Testis (tissue), 2 donors: ENCODE measurements at regions not wholly inside any gene's neighbourhood (a gene's known extent, or its start where the extent isn't known, plus 50 kb on each side); places are given as distances from the start of the nearest gene placed in this dataset.

ENCODE experiments used
- DNase-seq: peaks from one replicate; pipeline ENCODE4 v3.0.0-alpha.2; 2019
- H3K27ac ChIP-seq, 2 donors: fragments of 200-600 bp; sonication (generic); one replicate each; pipeline ENCODE4 v1.5.1; 2019
- H3K27me3 ChIP-seq: fragments of 200-600 bp; sonication (generic); one replicate; pipeline ENCODE4 v1.5.1; 2019
- H3K36me3 ChIP-seq: fragments of 200-600 bp; sonication (generic); one replicate; pipeline ENCODE4 v1.5.1; 2017; ENCODE audit warnings: low read depth; ENCODE audit errors: missing control alignments
- H3K4me1 ChIP-seq: fragments of 200-600 bp; sonication (generic); one replicate; pipeline ENCODE4 v1.5.1; 2019
- H3K4me3 ChIP-seq, 2 donors: fragments of 200-600 bp; sonication (generic); one replicate each; pipeline ENCODE4 v1.5.1; 2017 to 2019
- H3K9me3 ChIP-seq: fragments of 200-600 bp; sonication (generic); one replicate; pipeline ENCODE4 v1.5.1; 2017
- CTCF ChIP-seq, 3 experiments: fragments of 450-650 bp in 2 of 3; fragments of 200-600 bp in 1 of 3; sonication (generic) in 1 of 3; IDR thresholded peaks; one replicate each; pipeline ENCODE4 v1.5.1; 2016 to 2019; ENCODE audit warnings: antibody characterized with exemption in 3 of 3, mild to moderate bottlenecking in 2 of 3, moderate library complexity in 1 of 3
- POLR2A ChIP-seq: fragments of 450-650 bp; IDR thresholded peaks from one replicate; pipeline ENCODE4 v1.6.1; 2017; ENCODE audit warnings: antibody characterized with exemption, mild to moderate bottlenecking, moderate library complexity
- WGBS, 2 donors: methylation state at CpG; one replicate each; pipeline ENCODE4 v1.1.5; 2018; 5-methylcytosine and 5-hydroxymethylcytosine counted together
- intact Hi-C: fragments of 100-400 bp; cut with DNase I; formaldehyde crosslinking; loops from one replicate; pipeline ENCODE4 v1.15.1; 2023; ENCODE audit warnings: low total_unique reads

GRCh38 chr9:23979491-23979890 is 153.5 kb upstream of the ELAVL2 start:
- intact Hi-C loops = no loop called here

GRCh38 chr9:23962101-23962500 is 136.1 kb upstream of the ELAVL2 start:
- intact Hi-C loops = no loop called here
- Histone ChIP-seq H3K9me3 (no peaks in the 10 kb centered on the region), H3K36me3 (no peaks in the 10 kb centered on the region), H3K27me3 (no peaks in the 10 kb centered on the region), H3K27ac (no peak overlapping the region), H3K4me1 (no peaks in the 10 kb centered on the region), H3K4me3 (no peak overlapping the region)
- TF ChIP-seq CTCF (IDR thresholded peaks at IDR 0.05) (no peak), POLR2A (no peak)
- DNase-seq = no peak
- 85 to 100% methylated on average over 2 of the region's 2 CpGs for WGBS, 2 donors

More at GRCh38 chr9:23979491-23979890, 153.5 kb upstream of the ELAVL2 start:
- H3K4me1 ChIP-seq = no peaks in the 10 kb centered on the region
- no peaks in the 10 kb centered on the region for H3K9me3 ChIP-seq
- 85 to 97% methylated on average over 1 of the region's 1 CpG for WGBS, 2 donors
- no peak for DNase-seq
- H3K4me3 ChIP-seq = no peak overlapping the region
- no peak overlapping the region for H3K27ac ChIP-seq
- H3K27me3 ChIP-seq = no peaks in the 10 kb centered on the region
- no peak for TF ChIP-seq POLR2A
- no peak for TF ChIP-seq CTCF (IDR thresholded peaks at IDR 0.05)
- H3K36me3 ChIP-seq = no peaks in the 10 kb centered on the region

DNA sequence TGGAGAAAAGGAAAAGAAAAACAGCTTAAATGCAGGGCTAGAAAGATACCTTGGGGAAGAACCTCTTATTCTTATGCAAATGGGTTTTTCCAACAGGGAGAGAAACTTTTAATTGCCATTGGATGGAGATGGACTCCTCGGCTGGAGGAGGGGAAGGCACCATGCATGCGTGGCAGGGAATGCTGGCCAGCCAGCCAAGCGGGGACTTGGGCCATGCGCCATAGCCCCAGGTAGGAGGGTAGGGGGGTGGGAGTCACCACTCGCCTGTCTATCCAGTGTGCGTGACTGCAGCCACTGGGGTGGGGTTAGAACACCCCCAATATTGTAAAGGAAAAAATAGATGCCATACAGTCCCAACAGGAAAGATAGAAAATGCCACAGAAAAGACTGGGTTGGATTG is 119.9 kb upstream of the ELAVL2 start:
- 93 to 95% methylated on average over 6 of the region's 6 CpGs for WGBS, 2 donors
- Histone ChIP-seq H3K4me1 (no peaks in the 10 kb centered on the region), H3K27me3 (no peaks in the 10 kb centered on the region), H3K4me3 (no peak overlapping the region), H3K27ac (no peak overlapping the region), H3K9me3 (no peaks in the 10 kb centered on the region), H3K36me3 (no peaks in the 10 kb centered on the region)
- intact Hi-C loops = no loop called here
- no peak for DNase-seq
- TF ChIP-seq POLR2A (no peak), CTCF (IDR thresholded peaks at IDR 0.05) (no peak)

- TF ChIP-seq CTCF (IDR thresholded peaks at IDR 0.05) (no peak), POLR2A (no peak)
- H3K27me3 ChIP-seq = no peaks in the 10 kb centered on the region
- no peak overlapping the region for H3K4me3 ChIP-seq
- H3K9me3 ChIP-seq = no peaks in the 10 kb centered on the region
- no peak for DNase-seq
- WGBS, 2 donors = 72 to 78% methylated on average over 3 of the region's 3 CpGs
- H3K4me1 ChIP-seq = no peaks in the 10 kb centered on the region
- no peak overlapping the region for H3K27ac ChIP-seq
- intact Hi-C loops = no loop called here
- no peaks in the 10 kb centered on the region for H3K36me3 ChIP-seq
Measured at GRCh38 chr9:23941051-23941450, 115.0 kb upstream of the ELAVL2 start.

- Histone ChIP-seq H3K4me3 (no peak overlapping the region), H3K27me3 (no peaks in the 10 kb centered on the region), H3K4me1 (no peaks in the 10 kb centered on the region), H3K36me3 (no peaks in the 10 kb centered on the region), H3K27ac (no peak overlapping the region), H3K9me3 (no peaks in the 10 kb centered on the region)
- intact Hi-C loops = no loop called here
- no peak for TF ChIP-seq CTCF (IDR thresholded peaks at IDR 0.05)
- no peak for TF ChIP-seq POLR2A
- no peak for DNase-seq
- 88% methylated on average over 1 of the region's 1 CpG for WGBS, 2 donors
Measured at GRCh38 chr9:23938908-23939307, 112.9 kb upstream of the ELAVL2 start.
